IPS-18a (cell line): ENCODE measurements at regions not wholly inside any gene's neighbourhood (a gene's known extent, or its start where the extent isn't known, plus 50 kb on each side); places are given as distances from the start of the nearest gene placed in this dataset.
"Not testable (repeated sequence)": the region's sequence is repeated elsewhere in the genome, so short reads cannot be mapped to it uniquely, and the experiment has no call there.

ENCODE experiments used
- H3K27ac ChIP-seq: one replicate; pipeline ENCODE4 v1.5.1; 2013; ENCODE audit warnings: low read length
- H3K27me3 ChIP-seq: one replicate; pipeline ENCODE4 v1.6.1; 2013; ENCODE audit warnings: mild to moderate bottlenecking, low read length; ENCODE audit not compliant: control insufficient read depth, insufficient read depth
- H3K36me3 ChIP-seq: one replicate; pipeline ENCODE4 v1.6.1; 2013; ENCODE audit warnings: low read depth, low read length; ENCODE audit not compliant: control insufficient read depth
- H3K4me1 ChIP-seq: one replicate; pipeline ENCODE4 v1.6.1; 2013; ENCODE audit warnings: low read depth, low read length; ENCODE audit not compliant: control insufficient read depth
- H3K4me3 ChIP-seq: one replicate; pipeline ENCODE4 v1.5.1; 2013; ENCODE audit warnings: low read length
- H3K9ac ChIP-seq: one replicate; pipeline ENCODE4 v1.6.1; 2013; ENCODE audit warnings: mild to moderate bottlenecking, low read length, moderate library complexity
- H3K9me3 ChIP-seq: one replicate; pipeline ENCODE4 v1.6.1; 2013; ENCODE audit warnings: low read depth, low read length; ENCODE audit not compliant: control insufficient read depth

- peaks cover 24% of the 10 kb centered on the region for H3K4me1 ChIP-seq
- peak overlapping the region; percentile 70 for H3K4me3 ChIP-seq
- peak overlapping the region; percentile 61 for H3K27ac ChIP-seq
- H3K9me3 ChIP-seq: no peaks in the 10 kb centered on the region
- H3K36me3 ChIP-seq: no peaks in the 10 kb centered on the region
- H3K27me3 ChIP-seq: no peaks in the 10 kb centered on the region
- peak overlapping the region; percentile 26 for H3K9ac ChIP-seq
Observed at GRCh38 chr12:59329462-59329861, 266.4 kb upstream of the SLC16A7 start.

- not testable (repeated sequence) for H3K27me3 ChIP-seq, H3K36me3 ChIP-seq, H3K9me3 ChIP-seq
- H3K9ac ChIP-seq: peak overlapping the region; percentile 76
- peak overlapping the region; percentile 70 for H3K4me3 ChIP-seq
- peaks cover 24% of the 10 kb centered on the region for H3K4me1 ChIP-seq
- peak overlapping the region; percentile 61 for H3K27ac ChIP-seq
Observed at GRCh38 chr12:59328395-59329075, 267.3 kb upstream of the SLC16A7 start.

- H3K27me3 ChIP-seq, H3K9me3 ChIP-seq, H3K27ac ChIP-seq: not testable (repeated sequence)
- Histone ChIP-seq H3K36me3 (peaks cover 15% of the 10 kb centered on the region), H3K4me3 (peak overlapping the region; percentile 64), H3K4me1 (peaks cover 38% of the 10 kb centered on the region), H3K9ac (peak overlapping the region; percentile 42)
Observed at GRCh38 chr12:59326457-59326856, 269.4 kb upstream of the SLC16A7 start.

GRCh38 chr12:59322473-59322872 is 273.4 kb upstream of the SLC16A7 start:
- no peak overlapping the region for H3K9ac ChIP-seq
- H3K4me1 ChIP-seq: peaks cover 17% of the 10 kb centered on the region
- H3K27ac ChIP-seq: peak overlapping the region; percentile 9
- peak overlapping the region; percentile 35 for H3K4me3 ChIP-seq
- H3K36me3 ChIP-seq: peaks cover 32% of the 10 kb centered on the region
- H3K9me3 ChIP-seq: no peaks in the 10 kb centered on the region
- H3K27me3 ChIP-seq: no peaks in the 10 kb centered on the region

GRCh38 chr12:59321278-59321677 is 274.6 kb upstream of the SLC16A7 start:
- no peaks in the 10 kb centered on the region for H3K9me3 ChIP-seq
- no peak overlapping the region for H3K4me3 ChIP-seq
- H3K27ac ChIP-seq: no peak overlapping the region
- H3K27me3 ChIP-seq: no peaks in the 10 kb centered on the region
- H3K4me1 ChIP-seq: peaks cover 17% of the 10 kb centered on the region
- H3K9ac ChIP-seq: no peak overlapping the region
- peaks cover 32% of the 10 kb centered on the region for H3K36me3 ChIP-seq

- Histone ChIP-seq H3K4me3 (no peak overlapping the region), H3K27me3 (no peaks in the 10 kb centered on the region), H3K9ac (no peak overlapping the region), H3K4me1 (peaks cover 17% of the 10 kb centered on the region), H3K9me3 (no peaks in the 10 kb centered on the region), H3K36me3 (peaks cover 32% of the 10 kb centered on the region), H3K27ac (no peak overlapping the region)
Observed at GRCh38 chr12:59320112-59320511, 275.7 kb upstream of the SLC16A7 start.

- H3K9me3 ChIP-seq: no peaks in the 10 kb centered on the region
- H3K4me3 ChIP-seq: no peak overlapping the region
Observed at GRCh38 chr12:59318940-59319339, 276.9 kb upstream of the SLC16A7 start.

GRCh38 chr12:59317598-59317997 is 278.2 kb upstream of the SLC16A7 start:
- Histone ChIP-seq H3K4me3 (no peak overlapping the region), H3K27ac (no peak overlapping the region), H3K9me3 (peaks cover 3% of the 10 kb centered on the region), H3K36me3 (peaks cover 28% of the 10 kb centered on the region), H3K4me1 (peaks cover 13% of the 10 kb centered on the region), H3K9ac (no peak overlapping the region), H3K27me3 (no peaks in the 10 kb centered on the region)

More at GRCh38 chr12:59318940-59319339, 276.9 kb upstream of the SLC16A7 start:
- H3K36me3 ChIP-seq: peaks cover 32% of the 10 kb centered on the region
- H3K4me1 ChIP-seq: peaks cover 17% of the 10 kb centered on the region
- H3K27me3 ChIP-seq: no peaks in the 10 kb centered on the region
- H3K27ac ChIP-seq: no peak overlapping the region
- no peak overlapping the region for H3K9ac ChIP-seq

- peaks cover 22% of the 10 kb centered on the region for H3K36me3 ChIP-seq
- H3K9ac ChIP-seq: no peak overlapping the region
- no peak overlapping the region for H3K4me3 ChIP-seq
- peaks cover 6% of the 10 kb centered on the region for H3K9me3 ChIP-seq
- no peaks in the 10 kb centered on the region for H3K27me3 ChIP-seq
- peaks cover 6% of the 10 kb centered on the region for H3K4me1 ChIP-seq
- H3K27ac ChIP-seq: no peak overlapping the region
Observed at GRCh38 chr12:59316938-59317337, 278.9 kb upstream of the SLC16A7 start.

- H3K27ac ChIP-seq, H3K27me3 ChIP-seq, H3K9ac ChIP-seq, H3K4me3 ChIP-seq, H3K4me1 ChIP-seq, H3K9me3 ChIP-seq: not testable (repeated sequence)
- peaks cover 16% of the 10 kb centered on the region for H3K36me3 ChIP-seq
Observed at GRCh38 chr12:59316354-59316753, 279.5 kb upstream of the SLC16A7 start.

GRCh38 chr12:59314209-59314608 is 281.6 kb upstream of the SLC16A7 start:
- Histone ChIP-seq H3K4me3 (no peak overlapping the region), H3K27ac (no peak overlapping the region), H3K4me1 (no peaks in the 10 kb centered on the region), H3K9ac (no peak overlapping the region), H3K9me3 (peaks cover 6% of the 10 kb centered on the region), H3K27me3 (no peaks in the 10 kb centered on the region), H3K36me3 (peaks cover 2% of the 10 kb centered on the region)

GRCh38 chr12:59304077-59304721 is 291.6 kb upstream of the SLC16A7 start:
- Histone ChIP-seq H3K4me1 (no peaks in the 10 kb centered on the region), H3K9ac (no peak overlapping the region), H3K4me3 (no peak overlapping the region), H3K9me3 (no peaks in the 10 kb centered on the region), H3K27me3 (no peaks in the 10 kb centered on the region), H3K36me3 (no peaks in the 10 kb centered on the region), H3K27ac (no peak overlapping the region)
